Endothelial cell of umbilical vein (primary cell): ENCODE measurements at regions not wholly inside any gene's neighbourhood (a gene's known extent, or its start where the extent isn't known, plus 50 kb on each side); places are given as distances from the start of the nearest gene placed in this dataset.

ENCODE experiments used
- EZH2 ChIP-seq: IDR thresholded peaks from 2 replicates; pipeline ENCODE4 v1.6.1; 2012; ENCODE audit warnings: borderline replicate concordance, low read depth, mild to moderate bottlenecking, moderate library complexity, low read length, inconsistent platforms; ENCODE audit not compliant: severe bottlenecking
- GATA2 ChIP-seq: IDR thresholded peaks from 2 replicates; pipeline ENCODE4 v1.7.0; 2011; ENCODE audit warnings: low read depth, mild to moderate bottlenecking, moderate library complexity, mixed read lengths, low read length; ENCODE audit not compliant: insufficient read length, insufficient read depth
- JUN ChIP-seq: IDR thresholded peaks from 2 replicates; pipeline ENCODE4 v1.6.1; 2011; ENCODE audit warnings: borderline replicate concordance, low read depth; ENCODE audit not compliant: insufficient read length, insufficient read depth
- MYC ChIP-seq: IDR thresholded peaks from one replicate; pipeline ENCODE4 v1.6.1; 2011; ENCODE audit warnings: mild to moderate bottlenecking, low read depth, low read length
- POLR2A ChIP-seq: IDR thresholded peaks from 2 replicates; pipeline ENCODE4 v1.6.1; 2012; ENCODE audit warnings: low read depth, mild to moderate bottlenecking, control low read depth, low read length
- TF ChIP-seq, protein P1 (sequence below), 2 donors: IDR thresholded peaks; 1 replicate in 1 of 2; 2 replicates in 1 of 2; pipeline ENCODE4 v1.5.1; 2011; ENCODE audit warnings: low read length in 2 of 2, mild to moderate bottlenecking in 2 of 2, moderate library complexity in 2 of 2, control low read depth in 1 of 2, inconsistent platforms in 1 of 2, low read depth in 1 of 2; ENCODE audit not compliant: insufficient read depth in 1 of 2; ENCODE audit errors: extremely low read depth in 1 of 2
- TF ChIP-seq, protein P2 (sequence below): IDR thresholded peaks from 2 replicates; pipeline ENCODE4 v1.6.1; 2011; ENCODE audit not compliant: insufficient read depth, insufficient read length

DNA sequence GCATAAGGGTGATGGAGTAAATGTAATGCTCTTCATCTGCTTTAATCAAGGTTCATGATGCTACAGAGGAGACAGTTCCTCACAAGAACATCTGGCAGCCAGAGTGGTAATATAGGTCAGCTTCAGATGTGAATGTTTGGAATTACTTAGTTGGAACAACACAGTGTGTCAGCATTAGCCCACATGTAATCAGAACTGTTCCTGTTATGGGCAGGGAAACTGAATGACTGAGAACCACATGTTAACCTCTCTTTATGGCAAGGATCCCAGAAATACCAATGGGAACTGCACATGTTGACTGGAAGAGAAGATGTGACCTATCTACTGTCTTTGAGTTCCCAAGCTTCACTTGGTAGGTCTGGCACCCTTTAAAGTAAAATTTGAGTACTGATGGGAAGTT is 390.1 kb upstream of the PDE3A start:
- TF ChIP-seq, protein P1, sequence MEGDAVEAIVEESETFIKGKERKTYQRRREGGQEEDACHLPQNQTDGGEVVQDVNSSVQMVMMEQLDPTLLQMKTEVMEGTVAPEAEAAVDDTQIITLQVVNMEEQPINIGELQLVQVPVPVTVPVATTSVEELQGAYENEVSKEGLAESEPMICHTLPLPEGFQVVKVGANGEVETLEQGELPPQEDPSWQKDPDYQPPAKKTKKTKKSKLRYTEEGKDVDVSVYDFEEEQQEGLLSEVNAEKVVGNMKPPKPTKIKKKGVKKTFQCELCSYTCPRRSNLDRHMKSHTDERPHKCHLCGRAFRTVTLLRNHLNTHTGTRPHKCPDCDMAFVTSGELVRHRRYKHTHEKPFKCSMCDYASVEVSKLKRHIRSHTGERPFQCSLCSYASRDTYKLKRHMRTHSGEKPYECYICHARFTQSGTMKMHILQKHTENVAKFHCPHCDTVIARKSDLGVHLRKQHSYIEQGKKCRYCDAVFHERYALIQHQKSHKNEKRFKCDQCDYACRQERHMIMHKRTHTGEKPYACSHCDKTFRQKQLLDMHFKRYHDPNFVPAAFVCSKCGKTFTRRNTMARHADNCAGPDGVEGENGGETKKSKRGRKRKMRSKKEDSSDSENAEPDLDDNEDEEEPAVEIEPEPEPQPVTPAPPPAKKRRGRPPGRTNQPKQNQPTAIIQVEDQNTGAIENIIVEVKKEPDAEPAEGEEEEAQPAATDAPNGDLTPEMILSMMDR (IDR thresholded peaks at IDR 0.05; ENCODE audit: extremely low read depth in 1 of 2, insufficient read depth in 1 of 2, low read depth in 1 of 2, low read length in 2 of 2), result no peak
- TF ChIP-seq POLR2A (no peak), EZH2 (no peak), MYC (no peak), GATA2 (no peak), JUN (no peak)
- TF ChIP-seq, protein P2, sequence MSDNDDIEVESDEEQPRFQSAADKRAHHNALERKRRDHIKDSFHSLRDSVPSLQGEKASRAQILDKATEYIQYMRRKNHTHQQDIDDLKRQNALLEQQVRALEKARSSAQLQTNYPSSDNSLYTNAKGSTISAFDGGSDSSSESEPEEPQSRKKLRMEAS, result no peak
